HG02884 (cell line): ENCODE measurements at regions not wholly inside any gene's neighbourhood (a gene's known extent, or its start where the extent isn't known, plus 50 kb on each side); places are given as distances from the start of the nearest gene placed in this dataset.

Experiments used
- ATAC-seq: cut with Tn5 transposase; IDR thresholded peaks from one replicate; pipeline ENCODE4 v1.9.1; 2021; ENCODE audit warnings: mild to moderate bottlenecking, moderate library complexity; ENCODE audit not compliant: unreplicated experiment

DNA sequence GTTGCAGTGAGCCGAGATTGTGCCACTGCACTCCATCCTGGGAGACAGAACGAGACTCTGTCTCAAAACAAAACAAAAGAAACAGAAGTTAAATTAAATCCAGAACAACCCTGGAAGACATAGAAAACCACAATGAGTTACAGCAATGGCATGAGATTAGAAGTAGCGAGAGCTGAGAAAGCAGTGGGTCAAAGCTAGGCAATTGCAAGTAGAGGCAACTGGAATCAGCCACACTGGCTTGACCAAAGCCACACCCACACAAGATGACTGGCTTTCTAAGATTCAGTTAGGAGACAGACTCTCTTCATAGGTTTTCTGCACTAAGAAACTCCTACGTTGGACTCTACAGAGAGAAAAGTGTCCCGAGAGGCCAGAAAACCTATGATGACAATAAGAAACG lies 443.0 kb downstream of the GPM6A start:
- no peak for ATAC-seq

DNA sequence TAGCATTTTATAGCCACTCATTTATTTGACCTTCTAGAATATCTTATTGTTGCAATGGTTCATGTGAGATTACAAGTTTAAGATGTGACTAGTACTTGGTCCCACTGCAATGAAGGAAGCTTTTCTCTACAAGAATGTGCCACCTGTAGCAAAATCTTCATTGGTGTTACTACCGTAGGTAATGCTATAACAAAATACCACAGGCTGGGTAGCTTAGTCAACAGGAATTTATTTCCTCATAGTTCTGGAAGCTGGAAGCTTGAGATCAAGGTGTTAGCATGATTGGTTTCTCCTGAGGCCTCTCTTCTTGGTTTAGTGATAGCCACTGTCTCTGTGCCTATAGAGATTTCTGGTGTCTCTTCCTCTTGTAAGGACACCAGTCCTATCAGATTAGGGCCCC lies 441.0 kb downstream of the GPM6A start:
- ATAC-seq = no peak

DNA sequence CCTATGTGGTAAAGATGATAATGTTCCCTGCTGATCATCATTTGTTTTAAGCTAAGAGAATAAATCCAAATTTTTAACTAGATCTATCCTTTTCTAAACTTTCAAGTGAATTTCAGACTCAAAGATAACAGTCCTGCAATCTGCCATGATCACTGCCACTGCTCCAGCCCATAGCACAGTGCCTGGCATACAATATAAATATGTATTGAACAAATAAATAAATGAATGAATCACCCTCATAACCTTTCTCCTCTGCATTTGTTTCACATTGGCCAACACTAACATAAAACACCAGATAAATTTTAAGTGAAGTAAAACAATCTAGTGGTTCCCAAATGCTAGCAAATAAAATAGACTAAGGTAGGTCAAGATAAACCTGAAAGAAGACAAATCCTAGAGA lies 439.0 kb downstream of the GPM6A start:
- no peak for ATAC-seq

DNA sequence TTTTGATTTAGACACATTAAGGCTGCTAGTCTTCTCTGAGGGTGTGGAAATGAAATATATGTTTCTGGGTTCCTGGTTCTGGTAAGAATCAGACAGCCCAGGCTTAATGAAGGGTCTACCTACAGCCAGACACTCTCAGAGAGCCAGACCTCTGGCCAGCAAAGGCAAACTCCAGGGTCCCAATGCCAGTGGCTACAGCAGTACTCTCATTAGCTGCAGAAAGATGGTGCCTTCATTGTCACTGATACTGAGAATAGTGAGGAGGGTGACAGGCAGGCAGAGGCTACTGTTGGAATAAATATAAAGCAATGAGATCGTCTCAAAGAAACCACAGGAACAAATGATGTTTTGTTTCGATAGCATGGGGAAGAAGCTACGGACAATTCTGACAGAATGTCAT lies 437.6 kb downstream of the GPM6A start:
- no peak for ATAC-seq

DNA sequence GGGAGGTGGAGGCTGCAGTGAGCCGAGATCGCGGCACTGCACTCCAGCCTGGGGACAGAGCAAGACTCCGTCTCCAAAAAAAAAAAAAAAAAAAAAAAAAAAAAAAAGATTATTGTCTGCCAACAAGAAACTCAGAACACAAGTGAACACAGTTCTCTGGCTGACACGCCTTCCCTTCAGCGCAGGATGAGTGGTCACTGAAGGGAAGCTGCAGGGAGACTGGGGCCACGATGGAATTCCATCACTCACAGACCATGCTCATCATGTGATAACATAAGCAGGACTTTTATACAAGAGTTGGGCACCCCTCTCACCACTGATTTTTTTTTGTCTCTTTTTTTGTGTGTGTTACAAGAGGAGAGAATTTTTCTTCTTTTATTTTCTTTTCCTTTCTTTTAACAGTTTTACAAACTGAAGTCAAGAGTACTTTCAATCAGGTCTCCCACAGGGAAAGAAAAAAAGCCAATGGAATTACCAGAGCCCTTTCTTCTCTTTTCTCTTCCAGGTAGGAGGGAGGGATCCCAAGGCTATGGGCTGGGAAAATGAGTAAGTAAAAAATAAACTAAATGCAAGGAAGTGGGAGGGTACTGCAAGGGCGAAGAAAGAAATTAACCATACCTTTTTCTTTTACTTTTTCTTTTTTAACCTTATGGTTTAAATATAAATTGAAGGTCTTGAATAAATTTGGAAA lies 435.6 kb downstream of the GPM6A start:
- ATAC-seq = no peak

DNA sequence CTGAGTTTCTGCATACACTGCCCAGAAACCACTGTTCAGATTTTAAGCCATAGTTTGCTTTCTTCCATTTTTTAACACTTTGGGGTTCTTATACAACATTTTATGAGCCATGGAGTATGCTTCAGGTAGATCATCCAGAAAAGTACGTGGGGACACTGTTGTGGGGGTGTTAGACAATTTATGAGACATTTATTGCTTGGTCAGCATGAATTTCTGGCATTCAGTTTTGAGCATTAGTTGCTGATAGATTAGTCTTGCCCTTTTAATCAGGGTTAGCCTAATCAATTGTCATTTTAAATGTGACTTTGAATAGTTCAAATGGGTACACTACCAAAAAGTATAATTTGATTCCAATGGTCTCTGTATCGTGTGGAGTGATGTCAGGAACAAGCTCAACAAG lies 434.9 kb downstream of the GPM6A start:
- ATAC-seq = no peak

DNA sequence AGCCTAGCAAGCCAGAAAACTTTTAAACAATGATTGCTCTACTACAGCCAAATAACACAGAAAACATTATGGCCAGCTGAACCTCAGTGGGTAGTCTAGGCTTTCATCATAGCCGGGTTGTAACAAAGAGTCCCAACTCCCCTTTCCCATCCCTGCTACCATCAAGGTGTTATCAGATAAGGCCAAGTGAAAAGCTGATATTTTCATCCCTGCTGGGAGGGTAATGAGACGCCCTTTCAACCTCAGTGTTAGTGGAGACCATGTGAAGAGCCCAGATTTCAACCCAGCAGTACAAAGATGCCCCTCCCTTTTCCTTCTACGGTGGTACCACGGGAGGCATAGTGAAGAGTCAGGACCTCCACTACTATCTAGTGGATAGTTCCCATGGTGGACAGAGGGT lies 433.7 kb downstream of the GPM6A start:
- ATAC-seq = no peak

DNA sequence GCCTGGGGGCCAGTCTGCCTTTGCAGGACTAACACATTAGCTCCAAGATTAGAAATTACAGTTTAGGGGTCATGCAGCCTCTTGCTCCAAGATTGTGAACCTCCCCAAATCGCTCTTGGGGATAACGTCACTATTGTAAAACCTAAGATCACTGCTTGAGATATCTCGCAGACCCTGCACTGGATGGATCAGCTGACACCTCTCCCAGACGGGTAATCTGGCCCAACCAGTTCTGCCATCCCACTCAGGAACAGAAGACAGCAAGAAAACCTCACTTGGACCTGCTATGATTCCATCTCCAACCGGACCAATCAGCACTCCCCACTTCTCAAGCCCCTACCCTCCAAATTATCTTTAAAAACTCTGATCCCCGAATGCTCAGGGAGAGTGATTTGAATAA lies 431.2 kb downstream of the GPM6A start:
- ATAC-seq = no peak

DNA sequence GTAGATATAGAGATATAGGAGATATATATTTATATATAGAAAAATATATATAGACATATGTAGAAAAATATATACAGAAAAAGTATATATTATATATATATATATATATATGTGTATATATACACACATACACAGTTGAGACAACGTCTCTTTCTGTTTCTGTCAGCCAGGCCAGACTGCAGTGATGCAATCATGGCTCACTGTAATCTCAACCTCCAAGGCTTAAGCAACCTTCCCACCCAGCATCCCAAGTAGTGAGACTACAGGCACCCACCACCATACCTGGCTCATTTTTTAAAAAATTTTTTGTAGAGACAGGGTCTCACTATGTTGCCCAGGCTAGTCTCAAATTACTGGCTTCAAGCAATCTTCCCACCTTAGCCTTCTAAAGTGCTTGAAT lies 426.3 kb downstream of the GPM6A start:
- ATAC-seq = no peak

DNA sequence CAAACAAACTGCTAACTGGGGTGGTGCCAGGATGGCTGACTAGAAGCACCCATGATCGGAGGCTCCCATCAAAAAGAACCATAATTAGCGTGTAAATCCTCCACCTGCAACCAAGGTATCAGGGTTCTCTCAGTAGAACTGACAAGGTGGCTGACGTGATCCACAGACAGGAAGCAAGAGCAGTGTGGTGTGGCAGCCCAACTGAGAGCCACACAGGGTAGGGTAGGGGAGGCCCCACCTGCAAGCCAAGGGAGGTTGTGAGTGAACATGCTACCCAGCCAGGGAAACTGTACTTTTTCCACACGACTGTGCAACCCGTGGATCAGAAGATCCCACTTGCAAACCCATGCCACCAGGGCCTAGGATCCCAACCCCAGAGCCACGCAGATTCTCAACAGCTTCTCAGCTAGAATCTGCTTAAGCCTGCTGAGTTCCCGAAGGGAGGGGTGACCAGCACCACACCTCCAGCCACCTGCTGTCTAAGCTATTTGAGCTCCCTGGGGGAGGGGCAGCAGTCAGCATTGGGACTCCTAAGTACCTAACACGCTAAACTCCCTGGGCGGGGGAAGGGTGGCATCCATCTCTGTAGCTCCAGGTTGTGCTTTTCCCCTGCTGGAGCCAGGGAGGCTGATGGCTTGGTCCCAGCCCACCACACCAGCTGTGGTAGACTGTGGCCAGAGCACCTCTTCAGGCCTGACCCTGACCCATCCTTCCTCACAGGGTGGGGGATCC lies 425.1 kb downstream of the GPM6A start:
- no peak for ATAC-seq

DNA sequence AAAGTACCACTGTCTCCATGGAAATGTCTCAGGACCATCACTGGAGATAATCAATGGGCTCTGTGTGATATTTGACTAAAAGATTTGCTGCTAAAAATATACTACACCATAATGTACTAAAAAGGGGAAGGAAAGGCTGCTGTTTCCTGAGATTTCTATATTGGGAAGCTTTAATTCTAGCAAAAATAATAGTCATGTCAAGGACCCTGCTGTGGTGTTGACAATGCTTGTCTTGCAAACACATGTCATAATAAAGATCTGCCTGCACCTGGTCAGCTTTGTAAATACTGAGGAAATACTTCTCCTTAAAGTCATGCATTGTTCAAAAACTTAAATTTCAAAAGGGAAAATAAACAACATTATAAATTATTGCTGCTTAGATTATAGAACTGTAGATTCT lies 417.9 kb downstream of the GPM6A start:
- ATAC-seq = no peak

DNA sequence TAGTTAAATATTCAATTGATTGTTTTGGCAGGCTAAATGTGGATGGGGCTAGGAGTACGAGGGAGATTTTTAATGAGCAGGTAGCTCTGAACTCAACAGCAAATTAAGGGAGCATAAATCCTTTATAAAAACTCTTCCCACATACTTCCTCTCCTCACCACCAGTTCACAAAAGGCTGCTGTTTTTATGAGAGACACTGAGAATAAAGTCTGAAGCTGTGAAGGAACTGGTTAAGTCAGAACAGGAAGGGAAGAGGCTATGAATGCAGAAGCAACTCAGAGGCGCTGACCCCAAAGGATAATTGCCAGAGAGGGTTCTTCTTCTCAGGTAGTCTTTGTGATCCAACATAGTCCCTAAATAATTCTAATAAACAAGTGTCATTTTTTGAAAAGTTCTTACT lies 406.1 kb downstream of the GPM6A start:
- no peak for ATAC-seq

DNA sequence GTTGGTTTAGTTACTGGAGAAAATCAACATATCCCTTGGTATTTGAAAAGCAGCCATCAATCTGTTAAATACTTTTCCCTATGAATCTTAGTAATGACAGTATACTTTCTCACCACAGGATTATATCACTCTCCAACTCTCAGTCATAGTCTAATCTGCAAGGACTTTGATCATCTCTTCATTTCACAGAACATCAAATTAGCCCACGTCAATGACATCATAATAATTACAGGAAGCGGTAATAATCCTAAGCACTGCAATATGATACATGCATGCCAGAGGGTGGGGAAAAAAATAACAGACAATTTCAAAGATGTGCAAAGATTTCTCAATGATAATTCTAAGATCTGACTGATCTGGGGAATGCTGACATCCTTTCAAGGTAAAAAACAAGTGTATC lies 404.1 kb downstream of the GPM6A start:
- no peak for ATAC-seq

DNA sequence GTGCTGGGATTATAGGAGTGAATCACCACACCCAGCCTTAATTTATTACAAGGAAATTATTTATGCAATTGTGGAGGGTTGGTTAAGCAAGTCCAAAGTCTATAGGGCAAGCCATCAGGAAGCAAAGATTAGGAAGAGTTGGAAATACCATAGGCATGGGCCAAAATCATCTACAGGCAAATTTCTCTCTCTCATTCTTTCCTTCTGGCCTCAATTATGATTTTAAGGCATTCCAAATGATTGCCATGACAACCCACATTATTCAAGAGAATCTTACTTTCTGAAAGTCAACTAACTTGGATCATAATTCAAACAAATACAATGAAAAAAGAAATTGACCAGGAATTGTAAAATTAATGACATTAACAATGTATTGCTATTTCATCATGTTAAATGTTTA lies 400.8 kb downstream of the GPM6A start:
- no peak for ATAC-seq

DNA sequence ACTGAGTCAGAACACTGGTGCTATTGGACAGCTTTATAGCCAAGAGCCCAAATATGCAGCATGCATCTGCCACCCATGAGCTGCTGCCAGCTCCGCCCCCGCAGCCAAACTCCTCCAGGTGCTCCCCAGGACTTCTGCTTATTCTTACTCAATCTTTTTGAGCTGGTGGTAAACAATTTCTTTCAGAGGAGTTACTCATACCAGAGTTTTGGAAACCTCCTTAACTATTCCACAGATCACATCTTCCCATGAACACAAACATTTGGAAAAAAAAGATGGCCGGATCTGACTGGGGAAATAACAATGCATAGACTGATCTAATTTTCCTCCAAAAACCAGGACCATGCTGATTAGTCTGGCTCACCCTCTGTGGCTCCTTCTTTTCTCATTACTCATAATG lies 399.9 kb downstream of the GPM6A start:
- no peak for ATAC-seq

DNA sequence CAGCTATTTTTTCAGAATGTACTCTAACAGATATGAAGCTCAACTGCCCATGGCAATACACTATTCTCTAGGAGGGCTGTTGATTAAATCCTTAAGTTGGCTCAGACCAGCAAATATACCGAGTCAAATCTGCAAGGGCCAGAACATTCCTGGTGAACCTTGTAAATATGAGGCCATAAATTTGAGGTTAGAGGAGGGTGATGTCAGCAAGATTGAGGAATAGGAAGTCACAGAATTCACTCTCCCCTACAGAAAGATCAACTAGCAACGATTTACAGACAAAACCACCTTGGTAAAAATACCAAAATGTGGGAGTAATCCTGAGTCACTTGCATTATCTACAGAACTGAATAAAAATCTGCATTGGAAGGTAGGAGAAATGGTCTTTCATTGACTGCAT lies 399.3 kb downstream of the GPM6A start:
- no peak for ATAC-seq

DNA sequence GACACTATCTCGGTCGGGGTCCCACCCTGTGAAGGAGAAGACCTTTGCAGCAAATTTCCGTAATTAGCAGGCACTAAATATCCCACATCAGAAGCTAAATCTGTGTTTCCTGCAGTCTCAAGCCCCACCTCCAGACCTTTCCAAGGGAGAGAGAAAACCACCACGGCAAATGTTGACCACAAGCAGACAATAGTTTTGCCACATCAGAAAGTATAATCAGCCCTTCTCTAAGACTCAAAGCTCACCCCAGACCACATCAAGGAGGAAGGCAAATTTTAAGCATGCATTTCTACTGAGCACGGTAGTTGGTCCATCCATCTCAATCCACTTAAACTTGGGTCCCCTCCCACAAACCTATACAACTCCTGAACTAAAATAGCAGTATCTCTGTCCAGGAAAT lies 398.5 kb downstream of the GPM6A start:
- ATAC-seq = no peak

DNA sequence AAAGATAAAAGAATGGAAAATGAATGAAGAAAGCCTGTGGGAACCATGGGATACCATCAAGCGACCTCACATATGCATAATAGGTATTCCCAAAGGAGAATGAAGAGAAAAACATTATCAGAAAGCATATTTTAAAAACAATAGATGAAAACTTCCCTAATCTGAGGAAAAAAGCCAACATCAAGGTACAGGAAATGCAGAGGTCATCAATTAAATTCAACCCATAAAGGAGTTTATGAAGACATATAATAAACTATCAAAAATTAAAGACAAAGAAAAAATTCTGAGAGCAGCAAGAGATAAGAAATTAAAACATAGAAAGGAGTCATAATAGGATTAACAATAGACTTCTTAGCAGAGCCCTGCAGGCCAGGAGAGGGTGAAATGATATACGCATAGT lies 397.5 kb downstream of the GPM6A start:
- ATAC-seq = no peak

DNA sequence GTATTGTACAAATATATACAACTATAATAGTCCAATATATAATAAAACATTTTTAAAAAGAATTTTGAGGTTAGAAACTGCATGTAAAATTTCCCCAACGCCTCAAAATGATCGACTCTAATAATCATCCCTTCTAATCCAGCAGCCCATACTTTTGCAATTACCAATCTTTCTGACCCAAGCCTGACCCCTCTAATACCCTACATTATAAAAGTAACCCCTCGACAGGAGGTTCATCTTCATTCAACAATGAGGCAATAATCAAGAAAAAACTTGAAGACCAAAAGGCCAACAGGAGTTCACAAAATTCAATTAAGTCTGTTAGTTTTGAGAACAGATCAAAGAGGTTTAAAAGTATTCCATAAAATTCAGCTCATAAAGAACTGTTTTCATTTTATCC lies 393.5 kb downstream of the GPM6A start:
- ATAC-seq = no peak

DNA sequence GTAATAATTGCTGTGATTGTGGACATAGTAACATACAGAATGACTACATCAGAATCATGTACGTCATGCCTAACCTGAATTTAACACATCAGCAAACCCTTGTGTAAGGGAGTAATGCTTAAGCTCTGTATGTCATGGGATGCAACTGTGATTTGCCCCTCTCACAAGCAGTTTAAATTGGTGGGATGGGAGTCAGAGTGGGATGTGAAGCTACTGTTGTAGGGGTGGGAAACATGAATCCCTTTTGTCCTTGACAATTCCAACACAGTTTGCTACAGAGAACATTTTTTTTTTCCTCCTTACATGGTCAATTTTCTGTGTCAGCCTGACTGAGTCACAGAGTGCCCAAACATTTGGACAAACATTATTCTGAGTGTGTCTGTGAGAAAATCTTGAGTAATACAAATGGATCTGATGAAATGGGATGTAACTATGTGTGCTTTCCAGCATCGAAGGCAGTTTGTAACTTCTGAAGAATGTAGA lies 392.8 kb downstream of the GPM6A start:
- ATAC-seq = no peak

DNA sequence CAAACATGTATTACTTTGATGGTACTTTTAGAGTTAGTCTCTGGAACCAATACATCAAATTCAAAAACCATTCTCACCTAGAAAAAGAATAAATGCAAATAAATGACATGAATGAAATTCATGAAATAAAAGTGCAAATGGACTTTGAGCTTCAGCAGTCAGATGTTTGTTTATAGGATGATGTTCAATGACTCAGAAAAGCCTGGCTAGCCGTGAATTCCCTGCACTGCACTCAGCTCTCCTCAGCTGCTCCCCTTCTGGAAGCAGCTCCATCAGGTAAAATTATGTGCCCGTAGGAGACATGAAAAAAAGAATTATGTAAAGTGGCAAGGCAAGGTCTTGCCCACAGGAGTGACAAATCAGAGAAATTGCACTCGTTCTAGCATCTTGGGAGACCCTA lies 390.6 kb downstream of the GPM6A start:
- ATAC-seq = no peak

DNA sequence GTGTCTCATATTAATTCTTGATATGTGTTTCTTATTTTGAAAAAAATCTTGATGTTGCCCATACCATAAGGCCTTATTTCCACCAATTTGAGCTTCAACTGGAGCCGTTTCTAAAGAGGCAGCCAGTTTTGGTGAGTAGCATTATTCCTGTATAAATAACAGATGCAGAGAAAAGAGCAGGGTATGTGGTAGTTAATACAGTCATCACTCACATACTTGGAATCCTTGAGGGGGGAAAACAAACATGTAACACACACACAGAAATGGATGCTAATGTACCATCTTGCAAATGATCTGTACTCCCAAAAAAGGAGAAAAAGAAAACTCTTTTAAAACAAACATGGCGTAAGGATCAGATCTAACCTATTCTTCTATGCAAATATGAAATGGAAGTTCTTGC lies 389.7 kb downstream of the GPM6A start:
- ATAC-seq = no peak

DNA sequence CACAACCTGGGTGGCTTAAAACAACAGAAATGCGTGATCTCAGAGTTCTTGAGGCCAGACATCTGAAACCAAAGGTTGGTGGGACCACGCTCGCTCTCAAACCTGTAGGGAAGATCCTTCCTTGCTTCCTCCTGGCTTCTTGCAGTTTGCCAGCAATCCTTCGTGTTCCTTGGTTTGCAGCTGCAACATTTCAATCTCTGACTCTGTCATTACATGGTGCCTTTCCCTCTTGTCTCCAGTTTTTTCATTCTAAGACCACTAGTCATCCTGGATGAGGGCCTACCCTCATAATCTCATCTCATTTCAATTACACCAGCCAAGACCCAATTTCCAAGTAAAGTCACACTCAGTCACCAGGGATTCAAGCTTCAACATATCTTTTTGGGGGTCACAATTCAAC lies 388.0 kb downstream of the GPM6A start:
- ATAC-seq = no peak
